Omental fat pad (tissue), 3 donors: ENCODE measurements at regions not wholly inside any gene's neighbourhood (a gene's known extent, or its start where the extent isn't known, plus 50 kb on each side); places are given as distances from the start of the nearest gene placed in this dataset.

Experiments used
- ATAC-seq: fragments of 150-250 bp; one replicate; pipeline ENCODE4 v1.9.1; 2016; ENCODE audit warnings: mild to moderate bottlenecking, moderate library complexity; ENCODE audit not compliant: low FRiP score
- DNase-seq: peaks from one replicate; pipeline ENCODE4 v3.0.0-alpha.2; 2019; ENCODE audit warnings: low spot score
- TF ChIP-seq, protein P1 (sequence below), 3 donors: fragments of 450-650 bp; IDR thresholded peaks; one replicate each; pipeline ENCODE4 v1.5.1; 2016 to 2017; ENCODE audit warnings: antibody characterized with exemption in 3 of 3, mild to moderate bottlenecking in 3 of 3, moderate library complexity in 2 of 3

DNA sequence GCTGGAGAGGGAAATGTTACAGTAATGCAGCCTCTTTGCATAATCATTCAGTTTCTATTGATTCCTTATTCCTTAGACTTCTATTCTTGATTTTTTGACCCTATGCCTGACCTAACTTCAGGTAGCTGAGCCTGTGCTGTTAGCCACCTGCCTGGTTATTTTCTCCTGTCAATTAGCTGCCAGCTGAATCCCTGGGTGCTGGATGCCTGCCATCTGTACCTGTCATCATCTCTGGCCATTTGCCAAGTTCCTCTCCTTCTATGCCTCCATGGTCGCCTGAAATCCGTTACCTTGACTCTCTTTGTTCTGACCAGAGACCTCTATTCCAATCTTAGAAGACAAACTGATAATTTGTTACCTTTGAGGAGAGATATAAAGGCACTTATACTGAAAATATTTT lies 178.3 kb downstream of the CAVIN4 start:
- TF ChIP-seq, protein P1, sequence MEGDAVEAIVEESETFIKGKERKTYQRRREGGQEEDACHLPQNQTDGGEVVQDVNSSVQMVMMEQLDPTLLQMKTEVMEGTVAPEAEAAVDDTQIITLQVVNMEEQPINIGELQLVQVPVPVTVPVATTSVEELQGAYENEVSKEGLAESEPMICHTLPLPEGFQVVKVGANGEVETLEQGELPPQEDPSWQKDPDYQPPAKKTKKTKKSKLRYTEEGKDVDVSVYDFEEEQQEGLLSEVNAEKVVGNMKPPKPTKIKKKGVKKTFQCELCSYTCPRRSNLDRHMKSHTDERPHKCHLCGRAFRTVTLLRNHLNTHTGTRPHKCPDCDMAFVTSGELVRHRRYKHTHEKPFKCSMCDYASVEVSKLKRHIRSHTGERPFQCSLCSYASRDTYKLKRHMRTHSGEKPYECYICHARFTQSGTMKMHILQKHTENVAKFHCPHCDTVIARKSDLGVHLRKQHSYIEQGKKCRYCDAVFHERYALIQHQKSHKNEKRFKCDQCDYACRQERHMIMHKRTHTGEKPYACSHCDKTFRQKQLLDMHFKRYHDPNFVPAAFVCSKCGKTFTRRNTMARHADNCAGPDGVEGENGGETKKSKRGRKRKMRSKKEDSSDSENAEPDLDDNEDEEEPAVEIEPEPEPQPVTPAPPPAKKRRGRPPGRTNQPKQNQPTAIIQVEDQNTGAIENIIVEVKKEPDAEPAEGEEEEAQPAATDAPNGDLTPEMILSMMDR (IDR thresholded peaks at IDR 0.05): no peak
- DNase-seq (no peak), ATAC-seq (no peak)

DNA sequence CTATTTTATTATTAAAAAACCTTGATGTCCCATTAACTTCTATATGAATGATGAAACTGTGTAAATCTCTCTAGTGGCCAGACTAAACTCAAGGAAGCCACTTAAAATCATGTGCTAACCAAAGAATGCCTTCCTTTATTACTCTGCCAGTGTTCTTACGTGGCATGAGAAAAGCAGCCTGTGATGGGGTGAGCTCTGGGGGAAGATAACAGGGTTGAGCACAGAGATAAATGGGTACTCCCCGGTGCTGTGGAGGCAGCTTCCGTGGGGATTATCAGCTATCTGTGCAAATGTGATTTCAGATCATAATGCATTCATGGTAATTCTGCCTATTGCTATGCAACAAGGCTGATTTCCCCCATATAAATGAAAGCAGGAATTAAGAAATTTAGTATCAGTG lies 181.3 kb downstream of the CAVIN4 start:
- ATAC-seq: no peak
- TF ChIP-seq, protein P1 (IDR thresholded peaks at IDR 0.05): no peak
- no peak for DNase-seq

DNA sequence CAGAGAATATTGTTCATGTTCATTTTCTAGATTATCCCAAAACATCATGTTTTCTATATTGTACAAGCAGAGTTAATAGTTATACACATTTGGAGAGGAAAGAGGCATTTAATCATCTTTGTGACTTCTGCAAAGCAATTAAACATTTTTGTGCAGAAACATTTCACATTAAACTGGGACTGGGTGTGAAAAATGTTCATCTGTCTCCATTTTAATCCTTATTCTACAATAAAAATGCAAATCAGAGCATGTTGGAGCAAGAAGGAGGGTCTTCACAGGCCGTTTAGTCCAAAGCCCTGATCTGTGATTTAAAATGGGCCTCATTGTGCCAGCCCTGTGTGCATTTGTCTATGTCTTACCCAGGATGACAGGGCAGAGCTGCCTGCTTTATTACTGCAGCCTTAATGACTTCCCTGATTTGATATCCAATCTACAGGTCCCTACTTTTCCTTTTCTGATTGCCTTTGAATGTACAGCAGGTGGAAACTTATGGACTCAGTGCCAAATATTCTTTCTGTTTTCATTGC lies 183.5 kb downstream of the CAVIN4 start:
- TF ChIP-seq, protein P1 (IDR thresholded peaks at IDR 0.05): no peak
- DNase-seq: no peak

DNA sequence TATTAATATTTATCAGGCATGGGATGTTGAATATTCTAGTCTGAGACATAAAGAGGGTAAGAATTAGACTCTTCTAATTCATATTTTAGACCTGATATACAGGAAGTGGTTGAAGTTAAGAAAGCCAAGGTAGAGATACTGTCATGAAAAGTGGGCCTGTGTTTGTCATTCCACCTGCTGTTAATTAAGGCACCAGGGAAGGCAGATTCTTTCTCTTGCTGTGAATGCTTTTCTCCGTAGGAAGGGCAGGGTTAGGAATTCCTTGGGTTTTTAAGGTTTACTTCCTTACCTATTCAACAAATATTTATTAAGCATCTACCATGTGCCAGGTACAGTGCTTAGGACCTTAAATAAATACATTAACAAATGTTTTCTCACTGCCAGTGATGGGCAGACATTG lies 196.4 kb downstream of the CAVIN4 start:
- TF ChIP-seq, protein P1 (IDR thresholded peaks at IDR 0.05): no peak
- no peak for DNase-seq
- ATAC-seq: no peak

More for the DNA sequence above, 183.5 kb downstream of the CAVIN4 start:
- no peak for ATAC-seq

DNA sequence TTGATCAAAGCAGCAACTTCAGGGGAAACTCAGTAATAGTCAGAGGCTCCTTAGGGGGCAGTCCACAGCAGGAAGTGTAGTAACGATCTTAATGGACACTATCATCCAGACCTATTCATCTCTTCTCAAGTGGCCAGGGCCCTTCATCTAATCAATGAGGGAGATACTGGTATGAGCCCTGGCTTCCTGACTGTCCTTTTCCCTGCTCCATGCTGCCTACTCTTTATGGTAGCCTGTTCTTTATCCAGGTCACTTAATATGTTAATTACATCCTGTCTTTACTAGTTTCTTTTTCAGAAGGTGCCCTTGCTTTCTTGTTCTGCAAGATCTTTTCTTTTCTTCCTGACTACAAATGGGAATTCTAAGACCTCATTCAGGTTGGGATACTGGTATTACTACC lies 197.1 kb downstream of the CAVIN4 start:
- ATAC-seq: no peak

DNA sequence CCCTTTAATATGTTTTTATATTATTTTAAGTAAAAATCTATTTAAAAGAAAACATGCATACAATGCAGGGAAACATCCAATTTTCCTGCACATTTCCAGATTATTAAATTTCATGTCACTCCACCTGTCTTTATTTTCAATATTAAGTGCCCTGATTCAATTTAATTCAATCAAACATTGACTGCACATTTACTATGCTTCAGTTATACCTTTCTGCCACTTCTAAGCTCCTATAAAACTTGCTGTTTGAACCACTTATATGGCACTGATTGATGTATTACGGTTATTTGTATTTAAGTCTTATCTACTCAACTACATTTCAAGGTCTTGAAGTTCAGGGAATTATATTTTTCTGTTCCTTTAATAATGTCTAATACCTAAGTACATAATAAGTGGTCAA lies 198.0 kb downstream of the CAVIN4 start:
- ATAC-seq (no peak), DNase-seq (no peak)
- TF ChIP-seq, protein P1 (IDR thresholded peaks at IDR 0.05): no peak

More for the DNA sequence above, 197.1 kb downstream of the CAVIN4 start:
- DNase-seq: no peak
- TF ChIP-seq, protein P1 (IDR thresholded peaks at IDR 0.05): no peak

DNA sequence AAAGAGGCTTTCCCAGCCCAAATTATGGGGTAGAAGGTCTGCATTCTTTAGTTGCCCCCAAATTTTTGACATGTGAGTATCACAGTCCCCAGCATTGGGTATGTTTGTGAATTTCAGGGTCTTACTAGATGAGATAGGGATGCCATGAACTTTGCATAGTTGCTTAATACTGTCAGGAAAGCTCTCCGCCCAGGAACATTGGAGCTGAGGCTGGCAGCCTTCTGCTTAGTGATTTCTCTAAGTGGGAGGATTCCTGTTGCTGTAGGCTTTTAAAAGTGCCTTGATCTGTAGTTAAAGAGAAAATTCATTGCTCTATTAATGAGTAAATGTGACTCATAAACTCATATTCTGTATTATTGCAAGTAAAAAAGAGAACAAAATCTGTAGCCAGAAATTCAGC lies 206.9 kb downstream of the CAVIN4 start:
- TF ChIP-seq, protein P1 (IDR thresholded peaks at IDR 0.05): no peak
- DNase-seq: no peak
- ATAC-seq: peak; percentile 54
